Muscle of back (tissue), 3 donors: ENCODE measurements at regions not wholly inside any gene's neighbourhood (a gene's known extent, or its start where the extent isn't known, plus 50 kb on each side); places are given as distances from the start of the nearest gene placed in this dataset.

Experiments
- DNase-seq, 3 donors: peaks; one replicate each; pipeline versions ENCODE4 v3.0.0 to v3.0.0-alpha.2; 2013

GRCh38 chr13:62320129-62321108 lies 904.8 kb upstream of the PCDH20 start:
- DNase-seq, result peak; percentile 27 to 62 (median 41)

GRCh38 chr13:62309904-62310303 lies 894.3 kb upstream of the PCDH20 start:
- no peak for DNase-seq

- DNase-seq, result peak in 1 of 3 donors; percentile 29
Measured at GRCh38 chr13:62305756-62306155, 890.1 kb upstream of the PCDH20 start.

GRCh38 chr13:62302341-62302740 lies 886.7 kb upstream of the PCDH20 start:
- no peak for DNase-seq

- DNase-seq, result peak in 1 of 3 donors; percentile 19
Measured at GRCh38 chr13:62299988-62300387, 884.3 kb upstream of the PCDH20 start.

- DNase-seq, result no peak
Measured at GRCh38 chr13:62296812-62297211, 881.2 kb upstream of the PCDH20 start.

GRCh38 chr13:62294244-62294643 lies 878.6 kb upstream of the PCDH20 start:
- DNase-seq, result no peak

GRCh38 chr13:62292714-62293480 lies 877.2 kb upstream of the PCDH20 start:
- no peak for DNase-seq

GRCh38 chr13:62290542-62290941 lies 874.9 kb upstream of the PCDH20 start:
- DNase-seq, result no peak

- no peak for DNase-seq
Measured at GRCh38 chr13:62287764-62288163, 872.1 kb upstream of the PCDH20 start.

GRCh38 chr13:62280590-62280989 lies 864.9 kb upstream of the PCDH20 start:
- no peak for DNase-seq

GRCh38 chr13:62278271-62278670 lies 862.6 kb upstream of the PCDH20 start:
- no peak for DNase-seq

GRCh38 chr13:62251734-62252133 lies 836.1 kb upstream of the PCDH20 start:
- no peak for DNase-seq

GRCh38 chr13:62250501-62251201 lies 835.0 kb upstream of the PCDH20 start:
- DNase-seq, result no peak

GRCh38 chr13:62246581-62246980 lies 830.9 kb upstream of the PCDH20 start:
- no peak for DNase-seq

GRCh38 chr13:62243106-62243505 lies 827.5 kb upstream of the PCDH20 start:
- DNase-seq, result no peak

- DNase-seq, result no peak
Measured at GRCh38 chr13:62234780-62235440, 819.3 kb upstream of the PCDH20 start.

- DNase-seq, result no peak
Measured at GRCh38 chr13:62210951-62211350, 795.3 kb upstream of the PCDH20 start.

- no peak for DNase-seq
Measured at GRCh38 chr13:62209529-62209928, 793.9 kb upstream of the PCDH20 start.

- DNase-seq, result no peak
Measured at GRCh38 chr13:62207388-62207787, 791.7 kb upstream of the PCDH20 start.

- no peak for DNase-seq
Measured at GRCh38 chr13:62206165-62206564, 790.5 kb upstream of the PCDH20 start.

- DNase-seq, result no peak
Measured at GRCh38 chr13:62205273-62205672, 789.6 kb upstream of the PCDH20 start.
